ENCODE measurements at regions not wholly inside any gene's neighbourhood (a gene's known extent, or its start where the extent isn't known, plus 50 kb on each side); places are given as distances from the start of the nearest gene placed in this dataset.

GRCh38 chr18:78158943-78159342, 820.7 kb upstream of the SALL3 start:
- TF ChIP-seq, protein P1, sequence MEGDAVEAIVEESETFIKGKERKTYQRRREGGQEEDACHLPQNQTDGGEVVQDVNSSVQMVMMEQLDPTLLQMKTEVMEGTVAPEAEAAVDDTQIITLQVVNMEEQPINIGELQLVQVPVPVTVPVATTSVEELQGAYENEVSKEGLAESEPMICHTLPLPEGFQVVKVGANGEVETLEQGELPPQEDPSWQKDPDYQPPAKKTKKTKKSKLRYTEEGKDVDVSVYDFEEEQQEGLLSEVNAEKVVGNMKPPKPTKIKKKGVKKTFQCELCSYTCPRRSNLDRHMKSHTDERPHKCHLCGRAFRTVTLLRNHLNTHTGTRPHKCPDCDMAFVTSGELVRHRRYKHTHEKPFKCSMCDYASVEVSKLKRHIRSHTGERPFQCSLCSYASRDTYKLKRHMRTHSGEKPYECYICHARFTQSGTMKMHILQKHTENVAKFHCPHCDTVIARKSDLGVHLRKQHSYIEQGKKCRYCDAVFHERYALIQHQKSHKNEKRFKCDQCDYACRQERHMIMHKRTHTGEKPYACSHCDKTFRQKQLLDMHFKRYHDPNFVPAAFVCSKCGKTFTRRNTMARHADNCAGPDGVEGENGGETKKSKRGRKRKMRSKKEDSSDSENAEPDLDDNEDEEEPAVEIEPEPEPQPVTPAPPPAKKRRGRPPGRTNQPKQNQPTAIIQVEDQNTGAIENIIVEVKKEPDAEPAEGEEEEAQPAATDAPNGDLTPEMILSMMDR (IDR thresholded peaks at IDR 0.05; ENCODE audit: extremely low read depth, insufficient read depth, missing control alignments), result no peak
- DNase-seq (ENCODE audit: low spot score), result no peak
- in situ Hi-C loops (cut with MboI; ENCODE audit: low pct_unique_long_range_greater_than_20kb, low sequenced_read_pairs, unreplicated experiment), result no loop called here

DNA sequence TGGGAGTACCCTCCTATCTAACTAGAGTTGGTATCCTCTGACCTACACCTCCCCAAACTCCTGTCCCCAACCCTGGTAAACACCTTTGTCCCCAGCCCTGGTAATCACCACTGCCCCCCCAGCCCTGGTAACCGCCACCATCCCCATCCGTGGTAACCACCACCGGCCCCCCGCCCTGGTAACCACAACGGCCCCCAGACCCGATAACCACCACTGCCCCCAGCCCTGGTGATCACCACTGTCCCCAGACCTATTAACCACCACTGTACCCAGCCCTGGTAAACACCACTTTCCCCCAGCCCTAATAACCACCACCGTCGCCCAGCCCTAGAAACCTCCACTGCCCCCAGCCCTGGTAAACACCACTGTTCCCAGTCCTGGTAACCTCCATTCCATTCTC, 820.2 kb upstream of the SALL3 start:
- in situ Hi-C loops (cut with MboI; ENCODE audit: low pct_unique_long_range_greater_than_20kb, low sequenced_read_pairs, unreplicated experiment), result no loop called here
- TF ChIP-seq, protein P1 (IDR thresholded peaks at IDR 0.05; ENCODE audit: extremely low read depth, insufficient read depth, missing control alignments), result no peak

GRCh38 chr18:78160961-78161656, 818.5 kb upstream of the SALL3 start:
- TF ChIP-seq, protein P1 (IDR thresholded peaks at IDR 0.05; ENCODE audit: extremely low read depth, insufficient read depth, missing control alignments), result no peak
- DNase-seq (ENCODE audit: low spot score), result no peak
- in situ Hi-C loops (cut with MboI; ENCODE audit: low pct_unique_long_range_greater_than_20kb, low sequenced_read_pairs, unreplicated experiment), result loop anchor here (5.0 kb wide), 1 partner anchor 1874 kb away; no protein-coding TSS in a partner anchor

More for the DNA sequence above, 820.2 kb upstream of the SALL3 start:
- DNase-seq (ENCODE audit: low spot score), result no peak

GRCh38 chr18:78165525-78165924, 814.1 kb upstream of the SALL3 start:
- TF ChIP-seq, protein P1 (IDR thresholded peaks at IDR 0.05; ENCODE audit: extremely low read depth, insufficient read depth, missing control alignments), result no peak
- in situ Hi-C loops (cut with MboI; ENCODE audit: low pct_unique_long_range_greater_than_20kb, low sequenced_read_pairs, unreplicated experiment), result no loop called here
- DNase-seq (ENCODE audit: low spot score), result no peak

DNA sequence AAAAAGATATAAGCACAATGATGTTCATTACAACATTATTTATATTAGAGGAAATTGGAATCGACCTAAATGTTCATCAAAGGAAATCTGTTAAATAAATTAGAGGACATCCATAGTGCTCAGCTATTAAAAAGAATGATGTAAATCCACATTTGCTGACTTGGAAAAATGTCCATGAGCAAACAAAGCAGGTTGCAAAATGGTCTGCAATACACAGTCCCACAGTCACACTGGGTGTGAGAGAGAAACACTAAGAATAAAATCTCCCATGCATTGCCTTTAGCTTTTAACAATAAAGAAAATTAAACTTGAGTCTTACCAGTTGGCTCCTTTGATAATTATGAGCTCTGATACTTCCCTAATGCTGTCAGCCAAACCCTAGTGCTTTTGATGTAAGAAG, 811.1 kb upstream of the SALL3 start:
- in situ Hi-C loops (cut with MboI; ENCODE audit: low pct_unique_long_range_greater_than_20kb, low sequenced_read_pairs, unreplicated experiment), result no loop called here
- TF ChIP-seq, protein P1 (IDR thresholded peaks at IDR 0.05; ENCODE audit: extremely low read depth, insufficient read depth, missing control alignments), result no peak
- no peak for DNase-seq (ENCODE audit: low spot score)

GRCh38 chr18:78169174-78169864, 810.3 kb upstream of the SALL3 start:
- TF ChIP-seq, protein P1 (IDR thresholded peaks at IDR 0.05; ENCODE audit: extremely low read depth, insufficient read depth, missing control alignments), result no peak
- in situ Hi-C loops (cut with MboI; ENCODE audit: low pct_unique_long_range_greater_than_20kb, low sequenced_read_pairs, unreplicated experiment), result no loop called here
- no peak for DNase-seq (ENCODE audit: low spot score)
